ENCODE measurements at regions not wholly inside any gene's neighbourhood (a gene's known extent, or its start where the extent isn't known, plus 50 kb on each side); places are given as distances from the start of the nearest gene placed in this dataset.

DNA sequence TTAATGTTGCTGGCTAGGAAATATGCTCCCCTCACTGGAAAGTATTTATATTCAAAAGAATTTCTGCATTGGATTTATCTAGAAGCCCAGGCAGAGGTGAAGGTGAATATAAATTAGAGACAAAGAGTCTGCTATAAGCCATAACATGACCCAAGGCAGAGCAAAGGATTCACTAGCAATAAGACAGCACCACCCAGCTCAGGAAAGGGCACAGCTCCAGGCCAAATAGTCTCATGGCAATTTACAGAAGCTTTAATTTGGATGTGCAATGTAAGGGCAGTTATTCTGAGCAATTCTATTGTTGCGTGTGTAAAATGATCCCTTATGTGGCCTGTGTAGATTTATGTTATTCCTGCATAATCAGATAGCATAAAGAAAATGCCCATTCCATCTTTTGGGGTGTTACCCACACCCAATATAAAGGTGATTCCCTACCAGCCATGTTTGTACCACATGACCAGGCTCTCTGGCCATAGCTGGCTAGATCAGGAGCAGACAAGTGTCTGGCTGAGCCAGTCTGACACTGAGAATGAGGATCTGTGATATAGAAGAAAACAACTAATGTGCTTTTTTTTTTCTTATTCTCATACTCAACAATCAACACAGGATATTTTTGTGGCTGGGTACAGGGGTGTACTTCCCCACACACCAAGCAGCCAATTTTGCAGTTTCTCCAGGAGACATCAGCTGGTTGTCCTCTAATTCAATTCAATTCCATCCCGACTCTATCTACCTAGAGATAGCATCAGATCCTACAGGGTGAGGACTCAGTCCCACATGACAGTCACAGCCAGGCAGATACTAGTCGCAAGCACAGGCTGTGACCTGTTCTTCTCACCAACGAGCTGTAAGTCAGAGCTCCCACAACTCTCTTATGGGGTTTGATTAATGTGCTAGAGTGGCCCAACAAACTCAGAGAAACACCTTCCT, 181.4 kb downstream of the KCTD15 start:
- DNase-seq (ENCODE audit: low spot score) (no peak), ATAC-seq (ENCODE audit: low read depth) (no peak)
- TF ChIP-seq, protein P1, sequence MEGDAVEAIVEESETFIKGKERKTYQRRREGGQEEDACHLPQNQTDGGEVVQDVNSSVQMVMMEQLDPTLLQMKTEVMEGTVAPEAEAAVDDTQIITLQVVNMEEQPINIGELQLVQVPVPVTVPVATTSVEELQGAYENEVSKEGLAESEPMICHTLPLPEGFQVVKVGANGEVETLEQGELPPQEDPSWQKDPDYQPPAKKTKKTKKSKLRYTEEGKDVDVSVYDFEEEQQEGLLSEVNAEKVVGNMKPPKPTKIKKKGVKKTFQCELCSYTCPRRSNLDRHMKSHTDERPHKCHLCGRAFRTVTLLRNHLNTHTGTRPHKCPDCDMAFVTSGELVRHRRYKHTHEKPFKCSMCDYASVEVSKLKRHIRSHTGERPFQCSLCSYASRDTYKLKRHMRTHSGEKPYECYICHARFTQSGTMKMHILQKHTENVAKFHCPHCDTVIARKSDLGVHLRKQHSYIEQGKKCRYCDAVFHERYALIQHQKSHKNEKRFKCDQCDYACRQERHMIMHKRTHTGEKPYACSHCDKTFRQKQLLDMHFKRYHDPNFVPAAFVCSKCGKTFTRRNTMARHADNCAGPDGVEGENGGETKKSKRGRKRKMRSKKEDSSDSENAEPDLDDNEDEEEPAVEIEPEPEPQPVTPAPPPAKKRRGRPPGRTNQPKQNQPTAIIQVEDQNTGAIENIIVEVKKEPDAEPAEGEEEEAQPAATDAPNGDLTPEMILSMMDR (IDR thresholded peaks at IDR 0.05; ENCODE audit: poor library complexity, severe bottlenecking), result no peak
- no peaks in the 10 kb centered on the region for H3K27me3 ChIP-seq (ENCODE audit: insufficient read depth, poor library complexity, severe bottlenecking)
- no peak overlapping the region for H3K27ac ChIP-seq (ENCODE audit: poor library complexity, severe bottlenecking)
- no peaks in the 10 kb centered on the region for H3K9me3 ChIP-seq (ENCODE audit: severe bottlenecking)
- no peak overlapping the region for H3K4me3 ChIP-seq (ENCODE audit: severe bottlenecking)
- no peaks in the 10 kb centered on the region for H3K4me1 ChIP-seq (ENCODE audit: insufficient read depth, poor library complexity, severe bottlenecking)
- no peaks in the 10 kb centered on the region for H3K36me3 ChIP-seq (ENCODE audit: low read depth)

DNA sequence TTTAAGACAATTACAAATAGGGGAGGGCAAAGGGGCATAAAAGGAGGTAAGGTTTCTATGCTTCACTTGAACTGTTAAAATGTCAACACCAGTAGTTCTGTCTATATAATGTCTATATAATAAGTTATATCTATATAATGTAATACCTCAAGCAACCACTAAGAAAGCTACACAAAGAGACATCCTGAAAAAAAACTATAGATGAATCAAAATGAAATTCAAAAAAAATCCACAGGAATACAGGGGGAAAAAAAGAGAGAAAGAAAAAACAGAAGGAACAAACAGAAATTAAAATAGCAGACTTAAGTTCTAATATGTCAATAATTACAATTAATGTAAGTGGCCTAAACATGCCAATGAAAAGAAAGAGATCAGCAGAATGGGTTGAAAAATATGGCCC, 186.0 kb downstream of the KCTD15 start:
- no peak for DNase-seq (ENCODE audit: low spot score)
- H3K27ac ChIP-seq (ENCODE audit: poor library complexity, severe bottlenecking), result no peak overlapping the region

DNA sequence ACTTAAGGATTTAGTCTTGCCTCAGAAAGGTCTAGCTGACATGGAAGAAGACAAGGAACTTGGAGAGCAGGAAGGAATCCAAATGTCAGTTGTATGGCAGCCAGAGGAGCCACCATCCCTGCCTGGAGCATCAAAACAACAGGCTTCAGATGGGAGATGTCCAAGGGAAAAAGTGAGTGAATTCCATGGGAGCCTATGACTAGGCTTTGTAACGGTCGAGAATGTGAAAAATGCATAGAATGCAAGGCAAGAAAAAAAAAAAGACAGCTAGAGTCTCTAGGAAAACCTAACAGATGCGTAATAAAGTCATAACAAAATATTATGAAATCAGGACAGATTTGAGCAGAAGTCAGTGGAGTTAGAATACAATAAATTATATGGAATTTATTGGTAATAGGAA, 183.7 kb upstream of the LSM14A start:
- Histone ChIP-seq H3K36me3 (ENCODE audit: low read depth) (no peaks in the 10 kb centered on the region), H3K27ac (ENCODE audit: poor library complexity, severe bottlenecking) (no peak overlapping the region), H3K27me3 (ENCODE audit: insufficient read depth, poor library complexity, severe bottlenecking) (no peaks in the 10 kb centered on the region), H3K9me3 (ENCODE audit: severe bottlenecking) (peaks cover 6% of the 10 kb centered on the region), H3K4me1 (ENCODE audit: insufficient read depth, poor library complexity, severe bottlenecking) (no peaks in the 10 kb centered on the region), H3K4me3 (ENCODE audit: severe bottlenecking) (no peak overlapping the region)
- DNase-seq (ENCODE audit: low spot score) (no peak), ATAC-seq (ENCODE audit: low read depth) (no peak)
- TF ChIP-seq, protein P1 (IDR thresholded peaks at IDR 0.05; ENCODE audit: poor library complexity, severe bottlenecking), result no peak

More for the DNA sequence above, 186.0 kb downstream of the KCTD15 start:
- H3K36me3 ChIP-seq (ENCODE audit: low read depth), result no peaks in the 10 kb centered on the region
- no peaks in the 10 kb centered on the region for H3K27me3 ChIP-seq (ENCODE audit: insufficient read depth, poor library complexity, severe bottlenecking)
- no peak overlapping the region for H3K4me3 ChIP-seq (ENCODE audit: severe bottlenecking)
- TF ChIP-seq, protein P1 (IDR thresholded peaks at IDR 0.05; ENCODE audit: poor library complexity, severe bottlenecking), result peak; percentile 11
- no peaks in the 10 kb centered on the region for H3K4me1 ChIP-seq (ENCODE audit: insufficient read depth, poor library complexity, severe bottlenecking)
- ATAC-seq (ENCODE audit: low read depth), result no peak
- H3K9me3 ChIP-seq (ENCODE audit: severe bottlenecking), result no peaks in the 10 kb centered on the region

DNA sequence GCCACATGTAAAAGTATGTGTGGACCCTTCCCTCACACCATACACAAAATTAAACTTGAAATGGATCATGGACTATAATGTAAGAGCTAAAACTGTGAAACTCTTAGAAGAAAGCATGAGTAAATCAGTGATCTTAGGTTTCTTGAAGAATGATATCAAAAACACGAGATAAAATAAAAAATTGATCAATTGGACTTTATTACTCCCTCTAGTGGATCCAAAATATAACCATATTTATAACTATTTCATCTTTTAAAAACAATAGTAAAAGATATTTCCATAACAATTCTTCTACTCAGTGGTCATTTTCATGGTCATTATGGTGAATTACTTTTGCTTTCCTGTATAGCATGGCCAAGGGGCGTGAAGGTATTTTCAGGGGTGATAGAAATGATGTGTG, 174.6 kb upstream of the LSM14A start:
- H3K27ac ChIP-seq (ENCODE audit: poor library complexity, severe bottlenecking), result no peak overlapping the region
- TF ChIP-seq, protein P1 (IDR thresholded peaks at IDR 0.05; ENCODE audit: poor library complexity, severe bottlenecking), result peak; percentile 34
- ATAC-seq (ENCODE audit: low read depth), result no peak
- peaks cover 4% of the 10 kb centered on the region for H3K9me3 ChIP-seq (ENCODE audit: severe bottlenecking)
- H3K36me3 ChIP-seq (ENCODE audit: low read depth), result no peaks in the 10 kb centered on the region
- H3K27me3 ChIP-seq (ENCODE audit: insufficient read depth, poor library complexity, severe bottlenecking), result peaks cover 14% of the 10 kb centered on the region
- no peak for DNase-seq (ENCODE audit: low spot score)
- no peak overlapping the region for H3K4me3 ChIP-seq (ENCODE audit: severe bottlenecking)
- no peaks in the 10 kb centered on the region for H3K4me1 ChIP-seq (ENCODE audit: insufficient read depth, poor library complexity, severe bottlenecking)

DNA sequence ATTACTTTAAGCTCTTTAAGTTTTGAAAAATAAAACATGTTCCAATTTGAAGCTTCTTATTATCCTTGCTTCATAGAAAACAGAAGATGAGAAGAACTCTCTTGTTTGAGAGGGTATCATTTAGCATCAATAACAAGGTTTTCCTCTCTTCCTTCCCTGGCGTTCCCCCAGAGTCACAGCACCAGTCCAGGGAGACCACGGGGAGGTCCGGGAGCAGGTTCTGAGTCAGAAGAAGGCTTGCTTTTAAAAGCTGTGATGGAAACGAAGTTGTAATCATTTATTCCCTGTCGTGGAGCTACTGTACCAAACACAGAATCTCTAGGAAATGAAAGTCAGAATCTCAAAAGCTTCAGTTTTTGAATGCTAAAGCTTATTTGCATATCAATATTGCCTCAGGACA, 174.0 kb upstream of the LSM14A start:
- TF ChIP-seq, protein P1 (IDR thresholded peaks at IDR 0.05; ENCODE audit: poor library complexity, severe bottlenecking), result no peak
- H3K27ac ChIP-seq (ENCODE audit: poor library complexity, severe bottlenecking), result no peak overlapping the region
- H3K27me3 ChIP-seq (ENCODE audit: insufficient read depth, poor library complexity, severe bottlenecking), result peaks cover 14% of the 10 kb centered on the region
- no peaks in the 10 kb centered on the region for H3K9me3 ChIP-seq (ENCODE audit: severe bottlenecking)
- no peaks in the 10 kb centered on the region for H3K36me3 ChIP-seq (ENCODE audit: low read depth)
- no peak for ATAC-seq (ENCODE audit: low read depth)
- no peak overlapping the region for H3K4me3 ChIP-seq (ENCODE audit: severe bottlenecking)
- H3K4me1 ChIP-seq (ENCODE audit: insufficient read depth, poor library complexity, severe bottlenecking), result no peaks in the 10 kb centered on the region
- no peak for DNase-seq (ENCODE audit: low spot score)
